ENCODE measurements at regions not wholly inside any gene's neighbourhood (a gene's known extent, or its start where the extent isn't known, plus 50 kb on each side); places are given as distances from the start of the nearest gene placed in this dataset.

DNA sequence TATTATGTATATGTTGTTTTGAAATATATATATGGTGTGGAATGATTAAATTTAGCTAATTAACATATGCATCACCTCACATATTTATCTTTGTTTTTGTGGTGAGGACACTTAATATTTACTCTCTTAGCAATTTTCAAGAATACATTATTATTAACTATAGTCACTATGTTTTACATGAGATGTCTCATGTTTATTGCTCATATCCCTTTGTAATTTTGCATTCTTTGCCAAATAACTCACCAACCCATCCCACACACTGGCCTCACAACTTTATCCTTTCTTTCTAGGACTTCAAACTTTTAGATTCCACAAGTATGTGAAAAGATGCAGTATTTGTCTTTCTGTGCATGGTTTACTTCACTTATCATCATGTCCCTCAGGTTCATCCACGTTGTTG is 950.2 kb upstream of the CADM2 start:
- DNase-seq (ENCODE audit: insufficient read length, low spot score) (no peak), FAIRE-seq (no peak)
- TF ChIP-seq POLR2A (IDR thresholded peaks at IDR 0.05; ENCODE audit: low read depth, low read length), result no peak
- TF ChIP-seq POU2F2 (IDR thresholded peaks at IDR 0.05; ENCODE audit: low read depth, low read length), result no peak
- no peak for TF ChIP-seq POLR2AphosphoS5 (IDR thresholded peaks at IDR 0.05; ENCODE audit: low read depth, low read length)
- no peak for TF ChIP-seq SPI1 (IDR thresholded peaks at IDR 0.05; ENCODE audit: low read depth, low read length)
- no peak for TF ChIP-seq PAX5 (IDR thresholded peaks at IDR 0.05; ENCODE audit: insufficient read depth, low read length, severe bottlenecking)
- TF ChIP-seq TAF1 (IDR thresholded peaks at IDR 0.05; ENCODE audit: low read depth, low read length), result no peak

- FAIRE-seq (no peak), DNase-seq (ENCODE audit: insufficient read length, low spot score) (no peak)
- TF ChIP-seq SPI1 (IDR thresholded peaks at IDR 0.05; ENCODE audit: low read depth, low read length), result no peak
- no peak for TF ChIP-seq POU2F2 (IDR thresholded peaks at IDR 0.05; ENCODE audit: low read depth, low read length)
- no peak for TF ChIP-seq PAX5 (IDR thresholded peaks at IDR 0.05; ENCODE audit: insufficient read depth, low read length, severe bottlenecking)
- no peak for TF ChIP-seq POLR2A (IDR thresholded peaks at IDR 0.05; ENCODE audit: low read depth, low read length)
- TF ChIP-seq TAF1 (IDR thresholded peaks at IDR 0.05; ENCODE audit: low read depth, low read length), result no peak
- TF ChIP-seq POLR2AphosphoS5 (IDR thresholded peaks at IDR 0.05; ENCODE audit: low read depth, low read length), result no peak
Measured at GRCh38 chr3:84023842-84024241, 934.9 kb upstream of the CADM2 start.

DNA sequence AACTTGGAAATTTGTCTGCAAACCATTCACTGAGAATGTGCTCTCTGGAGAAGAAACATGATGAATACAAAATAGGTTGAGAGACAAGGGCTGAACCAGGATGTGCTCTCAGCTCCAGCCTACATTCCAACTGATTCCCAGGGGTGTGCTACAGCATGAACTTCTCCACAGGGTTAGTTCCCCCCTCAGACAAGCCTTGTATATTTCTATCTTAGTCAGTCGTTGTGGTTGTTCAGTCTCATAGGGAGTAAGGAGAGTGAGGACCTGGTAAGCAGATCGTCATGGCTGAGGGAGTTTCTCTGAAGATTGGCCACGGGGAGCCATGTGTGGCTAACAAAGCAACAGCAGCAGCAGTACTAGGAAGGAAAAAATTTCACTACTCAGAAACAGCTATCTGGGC is 919.7 kb upstream of the CADM2 start:
- FAIRE-seq, result no peak
- TF ChIP-seq POU2F2 (IDR thresholded peaks at IDR 0.05; ENCODE audit: low read depth, low read length) (no peak), PAX5 (IDR thresholded peaks at IDR 0.05; ENCODE audit: insufficient read depth, low read length, severe bottlenecking) (no peak), SPI1 (IDR thresholded peaks at IDR 0.05; ENCODE audit: low read depth, low read length) (no peak), POLR2A (IDR thresholded peaks at IDR 0.05; ENCODE audit: low read depth, low read length) (no peak), TAF1 (IDR thresholded peaks at IDR 0.05; ENCODE audit: low read depth, low read length) (no peak)
- DNase-seq (ENCODE audit: insufficient read length, low spot score), result no peak

DNA sequence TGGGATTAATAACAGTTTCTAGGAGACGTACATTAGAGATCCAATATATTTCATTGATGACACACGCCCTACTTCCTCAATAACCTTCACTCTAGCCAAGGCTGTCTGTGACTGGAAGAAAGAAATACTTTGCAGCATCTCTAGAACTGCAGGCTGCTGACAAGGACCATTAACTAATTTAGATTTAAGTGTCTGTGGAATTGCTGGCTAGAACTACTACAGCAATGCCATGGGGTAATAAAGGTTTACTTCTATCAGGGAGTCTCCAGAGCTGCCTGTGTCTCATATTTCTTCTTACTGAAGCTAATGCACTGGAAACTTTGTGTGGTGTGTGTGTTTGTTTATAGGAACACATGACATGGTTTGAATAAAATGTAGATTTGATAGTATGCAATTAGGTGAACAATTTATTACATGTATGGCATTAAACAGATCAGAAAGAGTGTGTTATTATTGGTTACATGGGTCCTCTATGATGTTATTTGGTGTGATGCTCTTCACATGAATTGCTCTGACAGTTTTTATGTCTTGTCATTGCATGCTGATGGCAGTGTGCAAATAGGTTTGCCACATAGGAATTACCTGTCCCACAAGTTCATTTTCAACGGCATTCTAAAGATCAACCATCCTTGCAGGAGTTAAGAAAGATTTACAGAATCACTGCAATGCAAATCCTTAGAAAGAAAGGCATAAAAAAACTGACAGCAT is 916.2 kb upstream of the CADM2 start:
- no peak for FAIRE-seq
- DNase-seq (ENCODE audit: insufficient read length, low spot score), result no peak
- no peak for TF ChIP-seq SPI1 (IDR thresholded peaks at IDR 0.05; ENCODE audit: low read depth, low read length)
- no peak for TF ChIP-seq POLR2A (IDR thresholded peaks at IDR 0.05; ENCODE audit: low read depth, low read length)
- TF ChIP-seq TAF1 (IDR thresholded peaks at IDR 0.05; ENCODE audit: low read depth, low read length), result no peak
- no peak for TF ChIP-seq POU2F2 (IDR thresholded peaks at IDR 0.05; ENCODE audit: low read depth, low read length)
- no peak for TF ChIP-seq PAX5 (IDR thresholded peaks at IDR 0.05; ENCODE audit: insufficient read depth, low read length, severe bottlenecking)
- TF ChIP-seq POLR2AphosphoS5 (IDR thresholded peaks at IDR 0.05; ENCODE audit: low read depth, low read length), result no peak

DNA sequence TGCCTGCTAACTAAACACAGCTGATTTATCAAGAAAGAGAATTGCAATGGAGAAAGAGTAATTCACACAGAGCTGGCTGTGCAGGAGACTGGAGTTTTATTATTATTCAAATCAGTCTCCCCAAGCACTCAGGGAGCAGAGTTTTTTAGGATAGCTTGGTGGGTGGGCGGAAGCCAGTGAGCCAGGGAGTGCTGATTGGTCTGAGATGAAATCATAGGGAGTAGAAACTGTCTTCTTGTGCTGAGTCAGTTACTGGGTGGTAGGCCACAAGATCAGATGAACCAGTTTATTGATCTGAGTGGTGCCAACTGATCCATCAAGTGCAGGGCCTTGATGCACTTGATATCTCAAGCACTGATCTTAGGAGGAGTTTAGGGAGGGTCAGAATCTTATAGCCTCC is 891.9 kb upstream of the CADM2 start:
- DNase-seq (ENCODE audit: insufficient read length, low spot score) (no peak), FAIRE-seq (no peak)
- TF ChIP-seq PAX5 (IDR thresholded peaks at IDR 0.05; ENCODE audit: insufficient read depth, low read length, severe bottlenecking) (no peak), POLR2A (IDR thresholded peaks at IDR 0.05; ENCODE audit: low read depth, low read length) (no peak), SPI1 (IDR thresholded peaks at IDR 0.05; ENCODE audit: low read depth, low read length) (no peak), TAF1 (IDR thresholded peaks at IDR 0.05; ENCODE audit: low read depth, low read length) (no peak), POLR2AphosphoS5 (IDR thresholded peaks at IDR 0.05; ENCODE audit: low read depth, low read length) (no peak), POU2F2 (IDR thresholded peaks at IDR 0.05; ENCODE audit: low read depth, low read length) (no peak)

DNA sequence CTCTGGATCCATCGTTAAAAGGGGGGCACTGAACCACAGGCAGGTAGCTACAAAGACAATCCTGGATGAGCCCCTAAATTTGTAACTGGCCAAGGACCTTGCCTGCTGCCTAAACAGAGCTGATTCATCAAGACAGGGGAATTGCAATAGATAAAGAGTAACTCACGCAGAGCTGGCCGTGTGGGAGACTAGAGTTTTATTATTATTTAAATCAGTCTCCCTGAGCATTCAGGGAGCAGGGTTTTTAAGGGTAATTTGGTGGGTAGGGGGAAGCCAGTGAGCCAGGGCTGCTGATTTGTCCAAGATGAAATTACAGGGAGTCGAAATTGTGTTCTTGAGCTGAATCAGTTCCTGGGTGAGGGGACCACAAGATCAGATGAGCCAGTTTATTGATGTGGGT is 885.1 kb upstream of the CADM2 start:
- no peak for FAIRE-seq
- DNase-seq (ENCODE audit: insufficient read length, low spot score), result no peak
- TF ChIP-seq POLR2A (IDR thresholded peaks at IDR 0.05; ENCODE audit: low read depth, low read length), result no peak
- no peak for TF ChIP-seq SPI1 (IDR thresholded peaks at IDR 0.05; ENCODE audit: low read depth, low read length)
- TF ChIP-seq POU2F2 (IDR thresholded peaks at IDR 0.05; ENCODE audit: low read depth, low read length), result no peak

DNA sequence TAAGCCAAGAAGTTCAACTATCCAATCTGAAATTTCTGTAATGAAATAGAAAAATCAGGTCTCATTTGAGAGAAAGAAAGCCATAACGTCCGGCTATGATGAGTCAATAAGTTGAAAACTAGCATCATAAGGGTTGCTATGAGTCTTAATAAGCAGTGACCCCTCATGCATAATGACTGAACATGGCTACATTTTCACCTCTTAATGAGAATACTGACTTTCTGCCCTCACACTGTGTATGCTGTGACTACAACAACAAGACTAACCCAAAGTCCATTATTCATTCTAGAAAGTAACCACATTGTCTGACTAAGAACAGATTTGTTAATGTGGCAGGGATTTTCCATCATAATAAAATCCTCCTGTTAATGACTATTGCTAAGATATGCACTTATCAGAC is 884.0 kb upstream of the CADM2 start:
- TF ChIP-seq SPI1 (IDR thresholded peaks at IDR 0.05; ENCODE audit: low read depth, low read length) (no peak), POLR2AphosphoS5 (IDR thresholded peaks at IDR 0.05; ENCODE audit: low read depth, low read length) (no peak), POLR2A (IDR thresholded peaks at IDR 0.05; ENCODE audit: low read depth, low read length) (no peak), TAF1 (IDR thresholded peaks at IDR 0.05; ENCODE audit: low read depth, low read length) (no peak), POU2F2 (IDR thresholded peaks at IDR 0.05; ENCODE audit: low read depth, low read length) (no peak), PAX5 (IDR thresholded peaks at IDR 0.05; ENCODE audit: insufficient read depth, low read length, severe bottlenecking) (no peak)
- DNase-seq (ENCODE audit: insufficient read length, low spot score) (no peak), FAIRE-seq (no peak)

DNA sequence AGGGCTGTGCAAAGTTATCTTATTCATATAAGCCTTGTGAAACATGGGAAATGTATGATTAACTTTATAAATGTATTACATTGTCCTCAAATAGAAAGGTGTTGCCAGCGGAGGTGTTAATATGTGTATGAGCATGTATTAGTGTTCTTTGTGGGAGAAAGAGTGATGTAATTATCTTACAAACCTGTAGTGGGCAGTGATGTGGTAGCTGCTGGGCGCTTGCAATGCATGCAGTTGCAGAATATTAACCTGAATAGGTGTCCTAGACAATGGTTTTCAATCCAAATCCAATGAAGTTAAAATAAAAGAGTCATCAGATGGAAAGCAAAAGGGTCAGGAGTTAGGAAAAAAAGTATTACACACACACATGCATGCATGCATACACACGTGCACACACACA is 881.3 kb upstream of the CADM2 start:
- DNase-seq (ENCODE audit: insufficient read length, low spot score) (no peak), FAIRE-seq (no peak)
- TF ChIP-seq SPI1 (IDR thresholded peaks at IDR 0.05; ENCODE audit: low read depth, low read length), result no peak
- TF ChIP-seq POLR2AphosphoS5 (IDR thresholded peaks at IDR 0.05; ENCODE audit: low read depth, low read length), result no peak
- no peak for TF ChIP-seq POLR2A (IDR thresholded peaks at IDR 0.05; ENCODE audit: low read depth, low read length)
- TF ChIP-seq TAF1 (IDR thresholded peaks at IDR 0.05; ENCODE audit: low read depth, low read length), result no peak
- TF ChIP-seq PAX5 (IDR thresholded peaks at IDR 0.05; ENCODE audit: insufficient read depth, low read length, severe bottlenecking), result no peak

- TF ChIP-seq SPI1 (IDR thresholded peaks at IDR 0.05; ENCODE audit: low read depth, low read length) (no peak), TAF1 (IDR thresholded peaks at IDR 0.05; ENCODE audit: low read depth, low read length) (no peak), POLR2AphosphoS5 (IDR thresholded peaks at IDR 0.05; ENCODE audit: low read depth, low read length) (no peak), PAX5 (IDR thresholded peaks at IDR 0.05; ENCODE audit: insufficient read depth, low read length, severe bottlenecking) (no peak), POU2F2 (IDR thresholded peaks at IDR 0.05; ENCODE audit: low read depth, low read length) (no peak), POLR2A (IDR thresholded peaks at IDR 0.05; ENCODE audit: low read depth, low read length) (no peak)
- FAIRE-seq (no peak), DNase-seq (ENCODE audit: insufficient read length, low spot score) (no peak)
Measured at GRCh38 chr3:84082726-84083125, 876.1 kb upstream of the CADM2 start.

GRCh38 chr3:84092907-84093306 is 865.9 kb upstream of the CADM2 start:
- TF ChIP-seq SPI1 (IDR thresholded peaks at IDR 0.05; ENCODE audit: low read depth, low read length) (no peak), POU2F2 (IDR thresholded peaks at IDR 0.05; ENCODE audit: low read depth, low read length) (no peak), PAX5 (IDR thresholded peaks at IDR 0.05; ENCODE audit: insufficient read depth, low read length, severe bottlenecking) (no peak), POLR2A (IDR thresholded peaks at IDR 0.05; ENCODE audit: low read depth, low read length) (no peak), POLR2AphosphoS5 (IDR thresholded peaks at IDR 0.05; ENCODE audit: low read depth, low read length) (no peak), TAF1 (IDR thresholded peaks at IDR 0.05; ENCODE audit: low read depth, low read length) (no peak)
- DNase-seq (ENCODE audit: insufficient read length, low spot score), result no peak
- FAIRE-seq, result no peak

All from GM12891 (cell line).